ENCODE measurements at regions not wholly inside any gene's neighbourhood (a gene's known extent, or its start where the extent isn't known, plus 50 kb on each side); places are given as distances from the start of the nearest gene placed in this dataset.

DNA sequence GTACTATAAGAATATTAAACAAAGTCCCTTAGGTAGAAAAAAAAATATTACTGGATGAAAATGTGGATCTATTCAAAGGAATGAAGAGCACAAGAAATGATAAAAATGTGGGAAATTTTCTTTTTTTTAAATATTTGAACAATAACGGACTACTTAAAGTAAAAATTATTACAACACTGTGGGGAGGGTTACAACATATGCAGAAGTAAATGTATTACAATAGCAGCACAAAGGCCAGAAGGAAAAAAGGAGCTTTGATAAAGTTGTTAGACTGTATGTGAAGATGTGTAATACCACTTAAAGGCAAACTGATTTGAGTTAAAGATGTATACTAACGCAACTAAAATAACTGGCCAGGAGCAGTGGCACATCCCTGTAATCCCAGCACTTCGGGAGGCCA is 427.1 kb downstream of the SHQ1 start:
- DNase-seq, result no peak
- Histone ChIP-seq H3K9ac (no peak overlapping the region), H3K4me2 (no peak overlapping the region), H3K36me3 (replicated peaks in 1 of 2; ENCODE audit: control insufficient read depth in 1 of 2, insufficient read depth in 2 of 2, low read length in 1 of 2) (peaks cover 0 to 9% of the 10 kb centered on the region in 2 experiments), H3K4me3 (ENCODE audit: low read depth in 2 of 2, low read length in 1 of 2) (no peak overlapping the region), H3K4me1 (ENCODE audit: control insufficient read depth in 1 of 2, insufficient read depth in 2 of 2, low read depth in 1 of 2, low read length in 1 of 2) (peaks cover 4 to 8% of the 10 kb centered on the region in 2 experiments; a peak in 3 of 4 replicates), H3K9me2 (no peaks in the 10 kb centered on the region), H2AFZ (ENCODE audit: low read depth) (no peak overlapping the region), H3F3A (replicated peaks; ENCODE audit: insufficient read depth) (peaks cover 14% of the 10 kb centered on the region), H3K27ac (ENCODE audit: low read depth in 2 of 2, low read length in 1 of 2) (no peak overlapping the region), H3K9me3 (peaks cover 13% of the 10 kb centered on the region; the same call in 1 of the 2 replicates), H3K79me2 (ENCODE audit: insufficient read depth) (peaks cover 96% of the 10 kb centered on the region), H4K20me1 (ENCODE audit: insufficient read depth) (peaks cover 62% of the 10 kb centered on the region), H3K27me3 (ENCODE audit: insufficient read depth) (no peaks in the 10 kb centered on the region)
- ChIA-PET POLR2A (no interaction called here), CTCF (no interaction called here)
- TF ChIP-seq, protein P1, sequence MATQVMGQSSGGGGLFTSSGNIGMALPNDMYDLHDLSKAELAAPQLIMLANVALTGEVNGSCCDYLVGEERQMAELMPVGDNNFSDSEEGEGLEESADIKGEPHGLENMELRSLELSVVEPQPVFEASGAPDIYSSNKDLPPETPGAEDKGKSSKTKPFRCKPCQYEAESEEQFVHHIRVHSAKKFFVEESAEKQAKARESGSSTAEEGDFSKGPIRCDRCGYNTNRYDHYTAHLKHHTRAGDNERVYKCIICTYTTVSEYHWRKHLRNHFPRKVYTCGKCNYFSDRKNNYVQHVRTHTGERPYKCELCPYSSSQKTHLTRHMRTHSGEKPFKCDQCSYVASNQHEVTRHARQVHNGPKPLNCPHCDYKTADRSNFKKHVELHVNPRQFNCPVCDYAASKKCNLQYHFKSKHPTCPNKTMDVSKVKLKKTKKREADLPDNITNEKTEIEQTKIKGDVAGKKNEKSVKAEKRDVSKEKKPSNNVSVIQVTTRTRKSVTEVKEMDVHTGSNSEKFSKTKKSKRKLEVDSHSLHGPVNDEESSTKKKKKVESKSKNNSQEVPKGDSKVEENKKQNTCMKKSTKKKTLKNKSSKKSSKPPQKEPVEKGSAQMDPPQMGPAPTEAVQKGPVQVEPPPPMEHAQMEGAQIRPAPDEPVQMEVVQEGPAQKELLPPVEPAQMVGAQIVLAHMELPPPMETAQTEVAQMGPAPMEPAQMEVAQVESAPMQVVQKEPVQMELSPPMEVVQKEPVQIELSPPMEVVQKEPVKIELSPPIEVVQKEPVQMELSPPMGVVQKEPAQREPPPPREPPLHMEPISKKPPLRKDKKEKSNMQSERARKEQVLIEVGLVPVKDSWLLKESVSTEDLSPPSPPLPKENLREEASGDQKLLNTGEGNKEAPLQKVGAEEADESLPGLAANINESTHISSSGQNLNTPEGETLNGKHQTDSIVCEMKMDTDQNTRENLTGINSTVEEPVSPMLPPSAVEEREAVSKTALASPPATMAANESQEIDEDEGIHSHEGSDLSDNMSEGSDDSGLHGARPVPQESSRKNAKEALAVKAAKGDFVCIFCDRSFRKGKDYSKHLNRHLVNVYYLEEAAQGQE (IDR thresholded peaks at IDR 0.05; ENCODE audit: low read depth, low read length), result no peak
- 92% methylated on average over 3 of the region's 3 CpGs for WGBS (ENCODE audit: low lambda C conversion rate)

- peaks cover 0 to 4% of the 10 kb centered on the region in 2 experiments for H3K36me3 ChIP-seq (replicated peaks in 1 of 2; ENCODE audit: control insufficient read depth in 1 of 2, insufficient read depth in 2 of 2, low read length in 1 of 2)
- H3K9me2 ChIP-seq, result no peaks in the 10 kb centered on the region
- H3K27me3 ChIP-seq (ENCODE audit: insufficient read depth), result no peaks in the 10 kb centered on the region
- peaks cover 63% of the 10 kb centered on the region for H4K20me1 ChIP-seq (ENCODE audit: insufficient read depth)
- TF ChIP-seq TEAD4 (IDR thresholded peaks at IDR 0.05; ENCODE audit: borderline replicate concordance, insufficient read depth), result no peak
- no peak for TF ChIP-seq RXRA (IDR thresholded peaks at IDR 0.05; ENCODE audit: borderline replicate concordance, low read depth)
- TF ChIP-seq GABPA (IDR thresholded peaks at IDR 0.05; ENCODE audit: low read depth), result no peak
- TF ChIP-seq NFIC (IDR thresholded peaks at IDR 0.05; ENCODE audit: borderline replicate concordance), result no peak
- no peak for TF ChIP-seq ELF1 (IDR thresholded peaks at IDR 0.05)
- TF ChIP-seq YY1 (IDR thresholded peaks at IDR 0.05; ENCODE audit: low read depth), result no peak
- TF ChIP-seq USF2 (IDR thresholded peaks at IDR 0.05; ENCODE audit: borderline replicate concordance, low read depth, low read length), result no peak
- TF ChIP-seq RFX5 (IDR thresholded peaks at IDR 0.05; ENCODE audit: low read length), result no peak
- TF ChIP-seq, protein P2, sequence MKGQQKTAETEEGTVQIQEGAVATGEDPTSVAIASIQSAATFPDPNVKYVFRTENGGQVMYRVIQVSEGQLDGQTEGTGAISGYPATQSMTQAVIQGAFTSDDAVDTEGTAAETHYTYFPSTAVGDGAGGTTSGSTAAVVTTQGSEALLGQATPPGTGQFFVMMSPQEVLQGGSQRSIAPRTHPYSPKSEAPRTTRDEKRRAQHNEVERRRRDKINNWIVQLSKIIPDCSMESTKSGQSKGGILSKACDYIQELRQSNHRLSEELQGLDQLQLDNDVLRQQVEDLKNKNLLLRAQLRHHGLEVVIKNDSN (IDR thresholded peaks at IDR 0.05; ENCODE audit: borderline replicate concordance, low read depth), result no peak
- TF ChIP-seq FOXM1 (IDR thresholded peaks at IDR 0.05; ENCODE audit: low read depth), result no peak
- no peak for TF ChIP-seq POLR2AphosphoS5 (IDR thresholded peaks at IDR 0.05; ENCODE audit: low read depth, low read length)
- TF ChIP-seq MXI1 (IDR thresholded peaks at IDR 0.05; ENCODE audit: low read depth, low read length), result no peak
- TF ChIP-seq, protein P1 (IDR thresholded peaks at IDR 0.05; ENCODE audit: low read depth, low read length), result no peak
- TF ChIP-seq JUND (IDR thresholded peaks at IDR 0.05), result no peak
- H3K9ac ChIP-seq, result no peak overlapping the region
- H3K27ac ChIP-seq (ENCODE audit: low read depth in 2 of 2, low read length in 1 of 2), result peak overlapping the region in 1 of 2 experiments; percentile 22; a peak in 1 of 4 replicates
- WGBS (ENCODE audit: low lambda C conversion rate), result 93% methylated on average over 8 of the region's 8 CpGs
- no peak overlapping the region for H2AFZ ChIP-seq (ENCODE audit: low read depth)
- no peak overlapping the region for H3K4me2 ChIP-seq
- peaks cover 14% of the 10 kb centered on the region for H3F3A ChIP-seq (replicated peaks; ENCODE audit: insufficient read depth)
- CTCF ChIA-PET, result interaction anchor here (1.4 kb wide), 1 partner anchor 15 kb away, joined by 3 read pairs; no protein-coding TSS in a partner anchor
- peaks cover 0 to 8% of the 10 kb centered on the region in 2 experiments; a peak in 3 of 4 replicates for H3K4me1 ChIP-seq (ENCODE audit: control insufficient read depth in 1 of 2, insufficient read depth in 2 of 2, low read depth in 1 of 2, low read length in 1 of 2)
- POLR2A ChIA-PET, result no interaction called here
- H3K9me3 ChIP-seq, result peaks cover 13% of the 10 kb centered on the region; the same call in 1 of the 2 replicates
- H3K79me2 ChIP-seq (ENCODE audit: insufficient read depth), result peaks cover 96% of the 10 kb centered on the region
- no peak overlapping the region for H3K4me3 ChIP-seq (ENCODE audit: low read depth in 2 of 2, low read length in 1 of 2)
- DNase-seq, result no peak
Measured at GRCh38 chr3:72418856-72419255, 429.4 kb downstream of the SHQ1 start.
